ENCODE measurements at regions not wholly inside any gene's neighbourhood (a gene's known extent, or its start where the extent isn't known, plus 50 kb on each side); places are given as distances from the start of the nearest gene placed in this dataset.
"Not testable (repeated sequence)": the region's sequence is repeated elsewhere in the genome, so short reads cannot be mapped to it uniquely, and the experiment has no call there.

- no peak for DNase-seq
Measured at GRCh38 chr19:5257155-5258045, 83.2 kb downstream of the PTPRS start.

- DNase-seq, result no peak
Measured at GRCh38 chr19:5255602-5256231, 84.9 kb downstream of the PTPRS start.

- DNase-seq, result no peak
Measured at GRCh38 chr19:5254944-5255343, 85.7 kb downstream of the PTPRS start.

GRCh38 chr19:5254543-5254942 is 86.1 kb downstream of the PTPRS start:
- DNase-seq, result no peak

GRCh38 chr19:5253406-5254110 is 87.1 kb downstream of the PTPRS start:
- no peak for DNase-seq

GRCh38 chr19:5251096-5252065 is 89.2 kb downstream of the PTPRS start:
- DNase-seq, result no peak

GRCh38 chr19:5250127-5250659 is 90.4 kb downstream of the PTPRS start:
- no peak for DNase-seq

GRCh38 chr19:5249526-5249925 is 91.1 kb downstream of the PTPRS start:
- no peak for DNase-seq

GRCh38 chr19:5247957-5248705 is 92.5 kb downstream of the PTPRS start:
- no peak for DNase-seq

GRCh38 chr19:5246554-5247155 is 94.0 kb downstream of the PTPRS start:
- peak; percentile 39 for DNase-seq

- DNase-seq, result no peak
Measured at GRCh38 chr19:5245631-5246553, 94.7 kb downstream of the PTPRS start.

GRCh38 chr19:5244351-5244750 is 96.3 kb downstream of the PTPRS start:
- no peak for DNase-seq

- no peak for DNase-seq
Measured at GRCh38 chr19:5243878-5244277, 96.7 kb downstream of the PTPRS start.

- not testable (repeated sequence) for DNase-seq
Measured at GRCh38 chr19:5241896-5242295, 98.7 kb downstream of the PTPRS start.

GRCh38 chr19:5240011-5240410 is 100.6 kb downstream of the PTPRS start:
- no peak for DNase-seq

GRCh38 chr19:5238700-5239099 is 101.9 kb downstream of the PTPRS start:
- no peak for DNase-seq

GRCh38 chr19:5237939-5238480 is 102.6 kb downstream of the PTPRS start:
- DNase-seq, result no peak

GRCh38 chr19:5237190-5237780 is 103.3 kb downstream of the PTPRS start:
- no peak for DNase-seq

All from fibroblast of skin of right biceps (primary cell).